HepG2 (cell line): ENCODE measurements at regions not wholly inside any gene's neighbourhood (a gene's known extent, or its start where the extent isn't known, plus 50 kb on each side); places are given as distances from the start of the nearest gene placed in this dataset.

Source experiments
- ATAC-seq: fragments of 200-7000 bp; cut with Tn5 transposase; 3 replicates; pipeline ENCODE4 v1.9.1; 2020; ENCODE audit warnings: mild to moderate bottlenecking, moderate library complexity
- BruUV-seq: library from RNA; stranded (reverse); fragments of 400-500 nt; replicated peaks from 2 replicates; lab custom pipeline; 2021; lab: Mats Ljungman, UMichigan
- CTCF ChIA-PET: fragments of 300-600 bp; formaldehyde crosslinking; extraction: SDS; loops from one replicate; lab custom pipeline; 2021; ENCODE audit warnings: low total read pairs, inconsistent platforms, low intra/inter-chr PET ratio; lab: Yijun Ruan, JAX
- POLR2A ChIA-PET: fragments of 350-600 bp; sonication (Branson Sonifier 250); formaldehyde crosslinking; loops from one replicate; lab custom pipeline; 2020; ENCODE audit warnings: antibody characterized with exemption, inconsistent platforms; lab: Yijun Ruan, JAX
- DNase-seq: peaks from one replicate; pipeline ENCODE4 v3.0.0-alpha.2; 2015; ENCODE audit warnings: low spot score
- FAIRE-seq: peaks from 3 replicates; lab custom pipeline; 2011; peaks lifted over from hg19 to GRCh38; lab: Jason Lieb, UNC
- H2AFZ ChIP-seq: one replicate; pipeline ENCODE4 v1.6.1; 2011; ENCODE audit warnings: low read length, inconsistent platforms
- H3K27ac ChIP-seq: fragments of 300-600 bp; 3 replicates; pipeline ENCODE4 v1.8.0; 2011; ENCODE audit warnings: mixed run types, mild to moderate bottlenecking, mixed read lengths, low read length, inconsistent platforms; ENCODE audit not compliant: insufficient read depth; ENCODE audit errors: extremely low read length
- H3K27me3 ChIP-seq, 2 experiments: fragments of 200-600 bp in 1 of 2; 2 replicates in 1 of 2; 3 replicates in 1 of 2; pipeline versions ENCODE4 v1.6.0 to v1.8.0; 2011; ENCODE audit warnings: low read length in 2 of 2, mild to moderate bottlenecking in 2 of 2, moderate library complexity in 2 of 2, inconsistent platforms in 1 of 2; ENCODE audit not compliant: insufficient read depth in 2 of 2, control insufficient read depth in 1 of 2
- H3K36me3 ChIP-seq, 2 experiments: fragments of 200-600 bp in 1 of 2; replicated peaks in 1 of 2; 2 replicates in 1 of 2; 3 replicates in 1 of 2; pipeline versions ENCODE4 v1.5.1 to v1.8.0; 2011; ENCODE audit warnings: low read length in 2 of 2, inconsistent platforms in 1 of 2; ENCODE audit not compliant: insufficient read depth in 2 of 2, control insufficient read depth in 1 of 2
- H3K4me1 ChIP-seq: 2 replicates; pipeline ENCODE4 v1.5.1; 2012; ENCODE audit warnings: low read length, inconsistent platforms; ENCODE audit not compliant: insufficient read depth
- H3K4me2 ChIP-seq: 2 replicates; pipeline ENCODE4 v1.6.0; 2011; ENCODE audit warnings: low read depth, low read length, inconsistent platforms
- H3K4me3 ChIP-seq, 3 experiments: fragments of 200-600 bp in 1 of 3; sonication (generic), shearing (Covaris generic) in 1 of 3; replicated peaks in 1 of 3; 2 replicates each; pipeline ENCODE4 v1.5.1; 2011 to 2016; ENCODE audit warnings: low read length in 3 of 3, inconsistent platforms in 2 of 3, low read depth in 2 of 3, mild to moderate bottlenecking in 2 of 3, control low read depth in 1 of 3, mixed read lengths in 1 of 3; ENCODE audit not compliant: insufficient read depth in 1 of 3
- H3K79me2 ChIP-seq: one replicate; pipeline ENCODE4 v1.6.1; 2011; ENCODE audit warnings: low read length, inconsistent platforms; ENCODE audit not compliant: insufficient read depth
- H3K9ac ChIP-seq: 2 replicates; pipeline ENCODE4 v1.6.0; 2011; ENCODE audit warnings: mild to moderate bottlenecking, low read depth, low read length, inconsistent platforms; ENCODE audit not compliant: insufficient read depth
- H3K9me3 ChIP-seq: 2 replicates; pipeline ENCODE4 v1.5.1; 2012; ENCODE audit warnings: mild to moderate bottlenecking, low read length
- H4K20me1 ChIP-seq: 2 replicates; pipeline ENCODE4 v1.6.0; 2011; ENCODE audit warnings: inconsistent platforms, mild to moderate bottlenecking, low read length, moderate library complexity; ENCODE audit not compliant: insufficient read depth
- HIVEP1 ChIP-seq: sonication (generic); formaldehyde crosslinking; IDR thresholded peaks from 2 replicates; pipeline ENCODE4 v1.4.0; 2020; ENCODE audit warnings: mild to moderate bottlenecking, missing genetic modification reagents
- MATR3 ChIP-seq: sonication (generic); formaldehyde crosslinking; IDR thresholded peaks from 2 replicates; pipeline ENCODE4 v1.4.0; 2020; ENCODE audit warnings: missing genetic modification reagents
- NFE2 ChIP-seq: sonication (generic); formaldehyde crosslinking; IDR thresholded peaks from 2 replicates; pipeline ENCODE4 v1.4.0; 2020; ENCODE audit warnings: missing genetic modification reagents
- RFX3 ChIP-seq: IDR thresholded peaks from 2 replicates; pipeline ENCODE4 v1.6.1; 2016; ENCODE audit warnings: missing biosample characterization, missing genetic modification reagents
- SMC3 ChIP-seq: IDR thresholded peaks from 2 replicates; pipeline ENCODE4 v1.6.1; 2011; ENCODE audit warnings: low read length, improper control_type of control experiment
- ZNF207 ChIP-seq: fragments of 450-650 bp; IDR thresholded peaks from 2 replicates; pipeline ENCODE4 v1.6.1; 2016; ENCODE audit warnings: antibody characterized with exemption, borderline replicate concordance
- ZNF543 ChIP-seq: sonication (generic); formaldehyde crosslinking; IDR thresholded peaks from 2 replicates; pipeline ENCODE4 v1.4.0; 2020; ENCODE audit warnings: mild to moderate bottlenecking, missing genetic modification reagents
- ZNF605 ChIP-seq: sonication (generic); formaldehyde crosslinking; IDR thresholded peaks from 2 replicates; pipeline ENCODE4 v1.8.0; 2022; ENCODE audit warnings: mild to moderate bottlenecking, missing genetic modification reagents
- ZNF629 ChIP-seq: sonication (generic); formaldehyde crosslinking; conservative IDR thresholded peaks from 2 replicates; pipeline ENCODE4 v1.5.0; 2020; ENCODE audit warnings: missing genetic modification reagents
- WGBS: methylation state at CpG from one replicate; pipeline ENCODE4 v1.1.6; 2017; ENCODE audit warnings: low lambda C conversion rate; 5-methylcytosine and 5-hydroxymethylcytosine counted together
- in situ Hi-C: cut with HindIII; loops from 2 replicates; pipeline ENCODE4 v1.10.0; 2017; ENCODE audit warnings: low pct_unique_long_range_greater_than_20kb; ENCODE audit not compliant: extremely low pct_ligation_motif_present
- intact Hi-C: fragments of 100-400 bp; cut with micrococcal nuclease; formaldehyde crosslinking; loops from one replicate; pipeline ENCODE4 v1.10.0; 2022; ENCODE audit not compliant: unreplicated experiment

- TF ChIP-seq ZNF207 (no peak), NFE2 (no peak), RFX3 (CRISPR knock-in tag) (no peak), SMC3 (no peak), ZNF543 (no peak)
- TF ChIP-seq, all 625 proteins: peak for 0
Observed at GRCh38 chr15:25587616-25588340, 149.0 kb upstream of the UBE3A start (continued).

- no peaks in the 10 kb centered on the region for H3K4me1 ChIP-seq
- H4K20me1 ChIP-seq: no peaks in the 10 kb centered on the region
- no peak for DNase-seq
- no peaks in the 10 kb centered on the region for H3K36me3 ChIP-seq
- H3K9me3 ChIP-seq: peaks cover 34% of the 10 kb centered on the region; the same call in 1 of the 2 replicates
- H3K9ac ChIP-seq: no peak overlapping the region
- H3K79me2 ChIP-seq: no peaks in the 10 kb centered on the region
- intact Hi-C loops: no loop called here
- no peak overlapping the region for H3K4me3 ChIP-seq
- TF ChIP-seq HIVEP1 (CRISPR knock-in tag) (no peak), ZNF605 (CRISPR knock-in tag) (no peak), ZNF629 (CRISPR knock-in tag) (no peak), MATR3 (CRISPR knock-in tag) (no peak)
- FAIRE-seq: no peak
- in situ Hi-C loops: no loop called here
- H2AFZ ChIP-seq: no peak overlapping the region
- 19% methylated on average over 4 of the region's 4 CpGs for WGBS
- H3K27me3 ChIP-seq: no peaks in the 10 kb centered on the region
- no peak overlapping the region for H3K4me2 ChIP-seq
- ATAC-seq: no peak
- CTCF ChIA-PET: no interaction called here
- POLR2A ChIA-PET: no interaction called here
- H3K27ac ChIP-seq: no peak overlapping the region
- BruUV-seq: no TSS peak
Observed at GRCh38 chr15:25582886-25583285, 144.1 kb upstream of the UBE3A start.
